IPS-20b (cell line): ENCODE measurements at regions not wholly inside any gene's neighbourhood (a gene's known extent, or its start where the extent isn't known, plus 50 kb on each side); places are given as distances from the start of the nearest gene placed in this dataset.
"Not testable (repeated sequence)": the region's sequence is repeated elsewhere in the genome, so short reads cannot be mapped to it uniquely, and the experiment has no call there.

Source experiments
- H3K27ac ChIP-seq: one replicate; pipeline ENCODE4 v1.5.1; 2013; ENCODE audit warnings: low read length
- H3K27me3 ChIP-seq: 2 replicates; pipeline ENCODE4 v1.6.1; 2013; ENCODE audit warnings: mild to moderate bottlenecking, low read length, inconsistent platforms; ENCODE audit not compliant: insufficient read depth
- H3K36me3 ChIP-seq: 2 replicates; pipeline ENCODE4 v1.6.1; 2013; ENCODE audit warnings: low read depth, mild to moderate bottlenecking, inconsistent platforms, low read length, moderate library complexity; ENCODE audit not compliant: insufficient read depth
- H3K4me1 ChIP-seq: 2 replicates; pipeline ENCODE4 v1.6.1; 2013; ENCODE audit warnings: mild to moderate bottlenecking, control low read depth, inconsistent platforms, low read length, moderate library complexity; ENCODE audit not compliant: insufficient read depth
- H3K4me3 ChIP-seq: 2 replicates; pipeline ENCODE4 v1.5.1; 2013; ENCODE audit warnings: mild to moderate bottlenecking, low read length, inconsistent platforms
- H3K9ac ChIP-seq: 2 replicates; pipeline ENCODE4 v1.6.1; 2013; ENCODE audit warnings: low read depth, mild to moderate bottlenecking, inconsistent platforms, low read length, moderate library complexity
- H3K9me3 ChIP-seq: 2 replicates; pipeline ENCODE4 v1.6.1; 2013; ENCODE audit warnings: mild to moderate bottlenecking, low read depth, low read length, inconsistent platforms; ENCODE audit not compliant: insufficient read depth

DNA sequence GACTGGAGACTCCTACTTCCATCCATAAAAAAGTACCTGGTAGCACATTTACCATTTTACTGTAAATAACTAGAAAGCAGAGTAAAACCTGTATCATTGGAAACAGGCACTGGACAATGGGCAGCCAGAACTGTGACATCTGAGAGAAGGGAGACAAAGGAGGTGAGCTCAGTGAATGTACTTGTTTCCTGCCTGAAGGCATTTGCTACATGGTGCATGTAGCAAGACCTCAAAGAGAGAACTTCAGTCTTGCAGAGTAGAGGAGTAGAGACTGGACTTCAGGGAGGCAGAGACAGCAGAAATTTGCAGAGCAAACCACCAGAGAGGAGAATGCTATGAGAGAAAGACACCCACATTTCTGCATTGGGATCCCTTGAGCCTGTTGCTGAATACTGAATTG, 171.0 kb upstream of the CCN2 start:
- H3K27me3 ChIP-seq, result no peaks in the 10 kb centered on the region
- no peak overlapping the region for H3K27ac ChIP-seq
- no peak overlapping the region for H3K4me3 ChIP-seq
- H3K9me3 ChIP-seq, result no peaks in the 10 kb centered on the region
- H3K9ac ChIP-seq, result no peak overlapping the region
- H3K36me3 ChIP-seq, result no peaks in the 10 kb centered on the region
- no peaks in the 10 kb centered on the region for H3K4me1 ChIP-seq

DNA sequence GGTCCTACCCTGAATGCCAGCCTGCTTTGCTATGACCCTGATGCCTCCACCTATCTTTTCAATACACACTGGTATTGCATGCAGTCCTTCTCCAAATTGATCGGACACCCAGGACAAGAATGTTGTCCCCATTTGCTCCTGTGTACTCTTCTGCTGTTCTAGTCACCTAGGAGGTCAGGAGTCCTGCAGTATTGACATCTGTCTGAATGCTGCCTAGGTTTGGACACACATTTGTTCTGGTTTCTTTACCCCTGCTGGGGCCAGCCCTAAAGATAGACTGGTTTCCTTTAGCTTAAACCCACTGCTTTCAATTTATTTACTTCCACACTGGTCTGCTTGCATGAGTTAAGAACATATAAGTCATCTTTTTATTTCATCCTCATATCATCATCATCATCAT, 167.0 kb upstream of the CCN2 start:
- Histone ChIP-seq H3K27ac (no peak overlapping the region), H3K4me3 (no peak overlapping the region), H3K36me3 (no peaks in the 10 kb centered on the region), H3K27me3 (no peaks in the 10 kb centered on the region), H3K9me3 (no peaks in the 10 kb centered on the region), H3K4me1 (no peaks in the 10 kb centered on the region), H3K9ac (no peak overlapping the region)

DNA sequence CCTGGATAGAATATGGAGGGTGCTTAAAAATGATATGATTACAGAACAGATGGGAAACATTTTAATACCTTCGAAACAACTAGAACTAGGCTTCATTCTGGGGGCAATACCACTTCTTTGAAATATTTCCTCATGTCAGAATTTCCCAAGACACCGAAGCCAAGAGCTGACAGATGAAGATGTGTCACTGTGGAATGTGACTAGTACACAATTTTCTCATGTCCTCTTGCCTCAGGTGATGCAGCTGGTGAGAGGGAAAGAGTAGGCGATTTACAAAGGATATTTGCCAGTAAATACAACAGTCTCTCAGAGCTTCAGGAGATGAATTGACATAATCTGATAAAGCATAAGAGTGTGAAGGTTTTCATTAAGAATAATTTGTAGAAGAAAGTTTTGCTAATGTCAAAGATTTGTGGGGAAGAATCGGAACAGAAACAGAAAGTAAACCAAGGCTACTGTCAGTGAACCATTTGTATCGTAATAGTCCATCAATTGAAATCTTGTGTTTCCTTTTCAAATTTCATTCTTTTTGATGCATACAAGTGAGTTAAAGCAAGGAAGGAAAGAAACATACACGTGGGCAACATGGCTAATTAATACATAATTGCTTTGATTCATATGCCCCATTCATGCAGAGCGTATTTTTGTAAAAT, 164.7 kb upstream of the CCN2 start:
- Histone ChIP-seq H3K27ac (no peak overlapping the region), H3K9ac (no peak overlapping the region), H3K9me3 (peaks cover under 1% of the 10 kb centered on the region; the same call in 1 of the 2 replicates), H3K4me3 (no peak overlapping the region), H3K36me3 (no peaks in the 10 kb centered on the region), H3K27me3 (no peaks in the 10 kb centered on the region), H3K4me1 (no peaks in the 10 kb centered on the region)

DNA sequence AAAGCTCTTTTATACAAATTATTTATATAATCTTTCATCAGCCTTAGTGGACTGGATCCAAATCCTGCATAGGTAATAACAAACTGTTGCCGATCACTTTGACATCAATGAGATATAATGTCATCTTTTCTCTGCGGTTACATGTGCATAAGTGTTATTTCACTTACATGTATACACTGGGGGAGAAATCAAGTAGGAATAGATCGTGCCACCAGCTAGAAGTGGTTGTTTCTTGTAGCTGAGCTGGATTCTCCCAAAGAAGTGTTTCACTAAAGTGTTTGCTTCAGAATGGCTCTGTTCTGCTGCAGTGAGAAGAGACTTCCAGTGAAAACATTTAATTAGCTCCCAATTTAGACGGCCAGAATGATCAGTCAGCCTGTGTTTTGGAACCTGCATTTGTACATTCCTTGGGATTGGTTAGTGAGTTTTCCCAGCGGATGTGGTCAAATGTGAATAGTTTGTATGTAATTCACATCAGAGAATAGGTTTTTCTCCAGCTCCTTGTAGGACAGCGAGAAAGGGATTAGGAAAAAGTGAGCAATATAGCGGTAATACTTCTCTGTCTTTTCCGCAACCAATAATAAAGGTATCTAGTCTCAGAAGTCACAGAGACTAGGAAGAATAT, 163.1 kb upstream of the CCN2 start:
- Histone ChIP-seq H3K9ac (no peak overlapping the region), H3K27me3 (no peaks in the 10 kb centered on the region), H3K36me3 (peaks cover 2% of the 10 kb centered on the region; the same call in 1 of the 2 replicates), H3K4me3 (no peak overlapping the region), H3K4me1 (no peaks in the 10 kb centered on the region), H3K27ac (no peak overlapping the region), H3K9me3 (peaks cover 14% of the 10 kb centered on the region)

DNA sequence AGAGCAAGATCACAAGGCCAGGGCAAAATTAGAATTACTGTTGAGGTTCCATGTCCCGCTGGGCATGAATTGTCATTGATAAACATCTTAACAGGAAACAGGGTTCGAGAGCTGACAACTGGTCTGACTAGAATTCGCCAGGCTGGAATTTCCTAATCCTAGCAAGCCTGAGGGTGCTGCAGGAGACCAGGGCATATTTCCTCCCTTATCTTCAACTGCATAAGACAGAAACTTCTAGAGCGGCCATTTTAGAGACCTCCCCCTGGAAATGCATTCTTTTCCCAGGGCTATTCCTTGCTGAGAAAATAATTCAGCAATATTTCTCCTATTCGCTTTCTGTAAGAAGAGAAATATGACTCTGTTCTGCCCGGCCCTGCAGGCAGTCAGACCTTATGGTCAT, 158.6 kb upstream of the CCN2 start:
- not testable (repeated sequence) for H3K36me3 ChIP-seq, H3K4me3 ChIP-seq, H3K4me1 ChIP-seq, H3K27me3 ChIP-seq, H3K9ac ChIP-seq, H3K27ac ChIP-seq
- H3K9me3 ChIP-seq, result peaks cover 23% of the 10 kb centered on the region

DNA sequence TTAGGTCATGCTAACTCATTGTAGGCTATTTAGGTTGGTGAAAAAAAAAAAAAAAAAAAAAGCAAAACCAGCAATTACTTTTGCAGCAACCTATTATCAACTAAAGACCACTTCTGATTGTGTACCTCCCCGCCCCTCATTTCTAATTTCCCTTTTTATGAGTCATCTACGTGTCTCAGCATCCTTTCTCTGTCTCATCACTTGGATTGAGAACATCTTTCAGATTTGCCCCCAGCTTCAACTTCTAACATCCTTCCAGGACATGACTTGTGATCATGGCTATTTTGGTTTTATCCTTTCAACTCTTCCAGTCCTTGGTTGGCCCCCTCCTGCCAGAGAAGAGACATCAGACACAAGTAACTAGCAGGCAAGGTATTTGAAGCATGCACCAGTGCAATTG, 156.7 kb upstream of the CCN2 start:
- Histone ChIP-seq H3K27me3 (no peaks in the 10 kb centered on the region), H3K27ac (no peak overlapping the region), H3K9ac (no peak overlapping the region), H3K36me3 (peaks cover 6% of the 10 kb centered on the region; the same call in 1 of the 2 replicates), H3K4me3 (no peak overlapping the region), H3K9me3 (peaks cover 27% of the 10 kb centered on the region), H3K4me1 (no peaks in the 10 kb centered on the region)

DNA sequence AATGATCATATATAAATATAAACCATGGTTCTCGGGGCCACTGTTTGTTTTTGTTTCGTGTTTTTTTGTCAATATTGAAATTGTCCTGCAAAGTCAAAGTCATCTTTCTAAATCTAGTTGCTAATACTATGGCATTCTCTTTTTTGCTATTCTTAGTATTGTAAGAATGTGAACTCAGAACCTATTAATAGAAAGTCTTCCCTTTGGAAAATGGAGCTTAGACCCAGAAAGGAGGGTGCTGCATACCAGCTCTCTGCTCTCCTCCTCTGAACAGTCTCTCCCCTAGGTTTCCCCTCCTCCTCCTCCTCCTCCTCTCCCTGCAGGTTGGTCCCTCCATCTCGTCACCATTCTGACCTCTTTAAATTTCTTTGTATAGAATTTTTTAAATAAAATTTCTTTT, 150.4 kb upstream of the CCN2 start:
- peaks cover 4% of the 10 kb centered on the region; the same call in 1 of the 2 replicates for H3K9me3 ChIP-seq
- no peak overlapping the region for H3K9ac ChIP-seq
- H3K4me1 ChIP-seq, result no peaks in the 10 kb centered on the region
- H3K27me3 ChIP-seq, result no peaks in the 10 kb centered on the region
- H3K27ac ChIP-seq, result no peak overlapping the region
- H3K36me3 ChIP-seq, result no peaks in the 10 kb centered on the region
- H3K4me3 ChIP-seq, result no peak overlapping the region

DNA sequence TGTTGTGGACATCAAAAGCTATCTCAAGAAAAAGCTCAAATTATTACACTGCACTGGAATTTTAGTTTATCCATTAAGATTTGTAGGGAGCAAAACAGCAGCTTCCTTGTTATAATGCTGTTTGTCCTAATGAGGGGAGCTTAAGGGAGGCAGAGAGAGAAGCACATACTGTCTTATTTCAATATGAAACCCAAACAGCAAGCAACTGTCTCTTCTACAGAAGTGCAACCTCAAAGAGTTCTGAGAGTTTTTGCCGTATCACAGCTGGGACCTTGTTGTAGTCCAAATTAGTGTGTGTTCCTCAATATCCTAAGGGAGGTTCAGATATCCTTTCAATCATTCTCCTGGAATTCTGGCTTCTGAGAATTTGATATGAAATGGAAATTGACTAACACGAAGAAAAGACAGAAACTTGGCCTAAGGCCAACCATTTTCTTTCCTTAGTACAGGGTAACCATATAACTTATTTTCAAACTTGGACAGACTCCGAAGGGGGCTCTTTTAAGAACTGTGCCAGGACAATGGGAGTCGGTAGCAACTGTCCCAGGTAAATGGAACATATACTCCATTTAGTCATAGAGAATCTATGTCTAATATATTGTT, 149.3 kb upstream of the CCN2 start:
- Histone ChIP-seq H3K27me3 (no peaks in the 10 kb centered on the region), H3K27ac (no peak overlapping the region), H3K4me3 (no peak overlapping the region), H3K36me3 (no peaks in the 10 kb centered on the region), H3K9ac (no peak overlapping the region), H3K9me3 (peaks cover 4% of the 10 kb centered on the region; the same call in 1 of the 2 replicates), H3K4me1 (no peaks in the 10 kb centered on the region)

DNA sequence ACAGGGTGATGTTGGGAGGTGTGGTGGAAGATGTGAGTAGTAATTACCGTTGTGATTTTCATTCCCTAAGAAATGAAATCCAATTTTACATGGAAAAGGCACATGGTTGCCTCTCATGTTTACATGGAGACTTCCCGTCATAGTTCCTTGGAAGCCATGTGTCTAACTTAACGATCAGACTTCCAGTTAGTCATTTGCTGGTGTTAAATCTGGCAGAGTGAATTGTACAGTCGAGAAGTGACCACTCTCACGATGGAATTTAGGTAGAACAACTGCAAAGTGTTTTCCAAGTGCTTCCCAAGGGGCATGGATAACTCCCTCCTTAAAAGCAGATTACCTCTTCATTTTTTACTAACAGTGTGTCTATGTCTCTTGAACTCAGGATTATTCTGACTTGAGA, 145.8 kb upstream of the CCN2 start:
- H3K27ac ChIP-seq, result no peak overlapping the region
- no peak overlapping the region for H3K9ac ChIP-seq

DNA sequence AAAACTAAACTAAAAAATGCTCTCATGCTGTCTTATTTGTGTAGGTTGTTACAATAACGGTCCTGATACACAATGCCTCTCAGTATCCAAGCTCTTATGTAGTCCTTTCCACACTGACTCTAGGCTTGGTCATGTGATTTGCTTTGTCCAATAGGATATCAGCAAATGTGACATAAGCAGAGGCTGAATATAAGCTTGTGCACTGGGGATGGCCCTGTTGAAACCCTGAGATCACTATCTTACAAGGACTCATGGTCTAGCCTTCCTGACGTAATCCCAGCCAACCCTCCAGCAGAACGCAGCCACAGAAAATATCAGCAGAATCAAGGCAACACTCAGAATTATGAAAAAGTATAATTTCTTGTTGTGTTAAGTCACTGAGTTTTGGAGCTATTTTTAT, 145.1 kb upstream of the CCN2 start:
- Histone ChIP-seq H3K4me1 (no peaks in the 10 kb centered on the region), H3K4me3 (no peak overlapping the region), H3K27ac (no peak overlapping the region), H3K9me3 (peaks cover 4% of the 10 kb centered on the region; the same call in 1 of the 2 replicates), H3K36me3 (no peaks in the 10 kb centered on the region), H3K9ac (no peak overlapping the region), H3K27me3 (no peaks in the 10 kb centered on the region)

More for the DNA sequence above, 145.8 kb upstream of the CCN2 start:
- Histone ChIP-seq H3K9me3 (peaks cover 4% of the 10 kb centered on the region; the same call in 1 of the 2 replicates), H3K4me3 (no peak overlapping the region), H3K36me3 (no peaks in the 10 kb centered on the region), H3K27me3 (no peaks in the 10 kb centered on the region), H3K4me1 (no peaks in the 10 kb centered on the region)

DNA sequence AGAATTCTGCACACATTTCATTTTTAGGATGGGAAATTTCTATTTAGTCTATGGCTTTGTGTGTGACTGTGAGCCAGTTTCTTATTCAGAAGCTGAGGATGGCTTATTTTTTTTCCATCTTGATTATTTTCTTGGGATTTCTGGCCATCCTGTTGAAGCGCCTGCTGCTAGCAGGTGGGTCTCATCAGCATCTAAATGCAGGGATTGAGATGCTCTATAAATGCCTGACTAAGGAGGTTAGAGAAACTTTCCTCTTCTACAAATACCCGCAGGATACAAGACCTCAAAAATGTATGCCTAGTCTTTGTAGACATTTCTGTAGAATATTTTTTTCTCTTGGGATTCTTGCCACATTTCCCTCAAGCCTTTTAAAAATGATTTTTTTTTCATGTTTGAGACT, 138.0 kb upstream of the CCN2 start:
- H3K27ac ChIP-seq, result peak overlapping the region; percentile 5
- no peaks in the 10 kb centered on the region for H3K9me3 ChIP-seq
- peak overlapping the region; percentile 30; the same call in 1 of the 2 replicates for H3K4me3 ChIP-seq
- H3K27me3 ChIP-seq, result no peaks in the 10 kb centered on the region
- H3K36me3 ChIP-seq, result no peaks in the 10 kb centered on the region
- H3K9ac ChIP-seq, result no peak overlapping the region
- H3K4me1 ChIP-seq, result peaks cover 34% of the 10 kb centered on the region

DNA sequence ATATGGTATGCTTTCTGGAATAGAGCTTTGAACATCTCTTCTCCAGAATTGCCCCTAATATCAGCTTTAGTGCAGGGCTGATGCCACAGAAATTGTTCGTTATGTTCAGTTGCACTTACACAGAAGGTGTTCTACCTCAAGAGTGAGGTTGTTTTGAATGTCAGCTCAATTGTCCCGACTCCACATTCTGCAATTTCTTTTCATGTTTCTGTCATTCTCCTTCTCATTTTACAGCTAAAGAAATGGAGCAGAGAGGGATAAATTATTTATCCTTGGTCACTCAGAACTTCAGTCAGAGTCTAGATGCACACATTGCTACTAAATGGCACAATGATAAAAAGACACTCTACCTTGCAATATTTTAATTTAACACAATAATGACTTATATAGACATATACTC, 137.0 kb upstream of the CCN2 start:
- no peak overlapping the region for H3K4me3 ChIP-seq
- H3K36me3 ChIP-seq, result no peaks in the 10 kb centered on the region
- H3K27me3 ChIP-seq, result no peaks in the 10 kb centered on the region
- H3K9me3 ChIP-seq, result no peaks in the 10 kb centered on the region
- H3K27ac ChIP-seq, result no peak overlapping the region
- peaks cover 34% of the 10 kb centered on the region for H3K4me1 ChIP-seq
- no peak overlapping the region for H3K9ac ChIP-seq
